Immature natural killer cell (primary cell): ENCODE measurements at regions not wholly inside any gene's neighbourhood (a gene's known extent, or its start where the extent isn't known, plus 50 kb on each side); places are given as distances from the start of the nearest gene placed in this dataset.
"Not testable (repeated sequence)": the region's sequence is repeated elsewhere in the genome, so short reads cannot be mapped to it uniquely, and the experiment has no call there.

Experiments
- DNase-seq, 3 donors: peaks; one replicate each; pipeline ENCODE4 v3.0.0; 2022; ENCODE audit warnings: mixed read lengths in 1 of 3
- H3K27ac Mint-ChIP-seq, 6 donors: one replicate each; pipeline ENCODE4 v1.8.0; 2020; ENCODE audit warnings: mixed read lengths in 6 of 6, mild to moderate bottlenecking in 5 of 6, inconsistent platforms in 4 of 6, moderate library complexity in 3 of 6
- H3K27me3 Mint-ChIP-seq, 3 donors: one replicate each; pipeline ENCODE4 v1.8.0; 2020 to 2021; ENCODE audit warnings: low read depth in 3 of 3, mild to moderate bottlenecking in 3 of 3, mixed read lengths in 3 of 3, moderate library complexity in 3 of 3, inconsistent platforms in 1 of 3
- H3K36me3 Mint-ChIP-seq, 3 donors: one replicate each; pipeline ENCODE4 v1.8.0; 2020; ENCODE audit warnings: mixed read lengths in 3 of 3, inconsistent platforms in 2 of 3, mild to moderate bottlenecking in 2 of 3
- H3K4me1 Mint-ChIP-seq, 2 donors: one replicate each; pipeline ENCODE4 v1.8.0; 2020; ENCODE audit warnings: inconsistent platforms in 2 of 2, mild to moderate bottlenecking in 2 of 2, mixed read lengths in 2 of 2, moderate library complexity in 1 of 2
- H3K4me3 Mint-ChIP-seq, 5 donors: one replicate each; pipeline ENCODE4 v1.8.0; 2020; ENCODE audit warnings: mild to moderate bottlenecking in 5 of 5, mixed read lengths in 5 of 5, inconsistent platforms in 3 of 5, moderate library complexity in 3 of 5
- H3K9me3 Mint-ChIP-seq, 6 donors: one replicate each; pipeline ENCODE4 v1.8.0; 2020; ENCODE audit warnings: mild to moderate bottlenecking in 6 of 6, mixed read lengths in 6 of 6, inconsistent platforms in 4 of 6, moderate library complexity in 3 of 6

DNA sequence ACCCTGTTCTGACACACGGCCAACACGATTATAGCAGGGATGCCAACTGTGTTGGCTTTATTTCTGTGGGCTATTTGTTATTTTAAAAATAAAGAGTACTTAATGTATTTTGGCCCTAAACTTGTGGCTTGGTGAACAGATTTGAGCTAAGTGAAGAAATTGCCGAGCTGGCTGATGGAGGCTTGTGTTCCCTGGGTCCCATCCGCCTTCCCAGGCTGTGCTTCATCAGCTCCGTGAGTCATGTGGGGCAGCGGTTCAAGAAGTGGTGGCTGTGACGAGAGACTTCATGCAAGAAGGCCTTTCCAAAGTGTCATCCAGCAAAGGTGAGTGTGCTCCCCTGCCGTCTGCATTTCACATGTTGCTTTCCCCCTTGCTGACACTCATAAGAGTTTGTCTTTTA lies 73.6 kb upstream of the NCK2 start:
- Mint-ChIP-seq H3K9me3 (peaks cover 2 to 19% (median 5%) of the 10 kb centered on the region in 6 donors), H3K36me3 (peaks cover 0 to 4% (median 0%) of the 10 kb centered on the region in 3 donors), H3K4me3 (no peak overlapping the region), H3K27ac (no peak overlapping the region), H3K27me3 (peaks cover 0 to 7% (median 2%) of the 10 kb centered on the region in 3 donors), H3K4me1 (no peaks in the 10 kb centered on the region)
- DNase-seq = no peak

- no peak overlapping the region for H3K4me3 Mint-ChIP-seq
- peaks cover 0 to 10% (median 2%) of the 10 kb centered on the region in 3 donors for H3K27me3 Mint-ChIP-seq
- no peak overlapping the region for H3K27ac Mint-ChIP-seq
- peaks cover 8 to 35% (median 17%) of the 10 kb centered on the region in 6 donors for H3K9me3 Mint-ChIP-seq
- no peak for DNase-seq
- H3K4me1 Mint-ChIP-seq = no peaks in the 10 kb centered on the region
- H3K36me3 Mint-ChIP-seq = peaks cover 0 to 12% (median 7%) of the 10 kb centered on the region in 3 donors
Measured at GRCh38 chr2:105669384-105669891, 75.3 kb upstream of the NCK2 start.

- H3K27ac Mint-ChIP-seq = no peak overlapping the region
- H3K9me3 Mint-ChIP-seq = peaks cover 8 to 39% (median 19%) of the 10 kb centered on the region in 6 donors
- peaks cover 0 to 12% (median 7%) of the 10 kb centered on the region in 3 donors for H3K36me3 Mint-ChIP-seq
- H3K4me3 Mint-ChIP-seq = no peak overlapping the region
- no peaks in the 10 kb centered on the region for H3K4me1 Mint-ChIP-seq
- DNase-seq = no peak
- peaks cover 5 to 15% (median 10%) of the 10 kb centered on the region in 3 donors for H3K27me3 Mint-ChIP-seq
Measured at GRCh38 chr2:105665480-105665879, 79.2 kb upstream of the NCK2 start.

GRCh38 chr2:105660489-105660888 lies 84.2 kb upstream of the NCK2 start:
- H3K9me3 Mint-ChIP-seq = peaks cover 5 to 14% (median 12%) of the 10 kb centered on the region in 6 donors
- H3K4me1 Mint-ChIP-seq = no peaks in the 10 kb centered on the region
- H3K27ac Mint-ChIP-seq = no peak overlapping the region
- H3K27me3 Mint-ChIP-seq = peaks cover 5 to 15% (median 8%) of the 10 kb centered on the region in 3 donors
- peaks cover 0 to 6% (median 5%) of the 10 kb centered on the region in 3 donors for H3K36me3 Mint-ChIP-seq
- H3K4me3 Mint-ChIP-seq = no peak overlapping the region
- DNase-seq = no peak

DNA sequence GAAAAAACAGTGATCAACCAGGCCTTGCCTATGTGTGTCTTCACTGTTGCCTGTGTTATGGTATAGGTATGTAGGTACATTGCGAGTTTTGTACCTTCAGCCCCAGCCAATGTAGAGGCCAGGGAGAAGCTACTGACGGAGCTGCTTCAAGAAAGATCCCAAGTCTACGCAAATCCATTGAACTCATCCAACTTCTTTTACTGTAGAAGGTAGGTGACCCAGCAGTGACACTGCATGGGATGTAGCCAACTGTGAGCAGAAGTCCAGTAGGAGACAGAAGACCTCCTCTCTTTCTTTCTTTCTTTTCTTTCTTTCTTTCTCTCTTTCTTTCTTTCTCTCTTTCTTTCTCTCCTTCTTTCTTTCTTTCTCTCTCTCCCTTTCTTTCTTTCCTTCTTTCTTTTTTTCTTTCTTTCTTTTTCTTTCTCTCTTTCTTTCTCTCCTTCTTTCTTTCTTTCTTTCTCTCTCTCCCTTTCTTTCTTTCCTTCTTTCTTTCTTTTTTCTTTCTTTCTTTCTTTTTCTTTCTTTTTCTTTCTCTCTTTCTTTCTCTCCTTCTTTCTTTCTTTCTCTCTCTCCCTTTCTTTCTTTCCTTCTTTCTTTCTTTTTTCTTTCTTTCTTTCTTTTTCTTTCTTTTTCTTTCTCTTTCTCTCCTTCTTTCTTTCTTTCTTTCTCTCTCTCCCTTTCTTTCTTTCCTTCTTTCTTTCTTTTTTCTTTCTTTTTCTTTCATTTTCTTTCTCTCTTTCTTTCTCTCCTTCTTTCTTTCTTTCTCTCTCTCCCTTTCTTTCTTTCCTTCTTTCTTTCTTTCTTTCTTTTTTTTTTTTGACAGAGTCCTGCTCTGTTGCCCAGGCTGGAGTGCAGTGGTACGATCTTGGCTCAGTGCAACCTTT lies 88.7 kb upstream of the NCK2 start:
- not testable (repeated sequence) for H3K4me1 Mint-ChIP-seq, DNase-seq, H3K27me3 Mint-ChIP-seq, H3K9me3 Mint-ChIP-seq, H3K36me3 Mint-ChIP-seq, H3K4me3 Mint-ChIP-seq, H3K27ac Mint-ChIP-seq

- Mint-ChIP-seq H3K36me3 (peaks cover 0 to 3% (median 0%) of the 10 kb centered on the region in 3 donors), H3K4me1 (no peaks in the 10 kb centered on the region), H3K27me3 (peaks cover 0 to 2% (median 0%) of the 10 kb centered on the region in 3 donors), H3K9me3 (peaks cover 0 to 2% (median 0%) of the 10 kb centered on the region in 6 donors), H3K27ac (no peak overlapping the region), H3K4me3 (no peak overlapping the region)
- DNase-seq = no peak
Measured at GRCh38 chr2:105655244-105655643, 89.5 kb upstream of the NCK2 start.

DNA sequence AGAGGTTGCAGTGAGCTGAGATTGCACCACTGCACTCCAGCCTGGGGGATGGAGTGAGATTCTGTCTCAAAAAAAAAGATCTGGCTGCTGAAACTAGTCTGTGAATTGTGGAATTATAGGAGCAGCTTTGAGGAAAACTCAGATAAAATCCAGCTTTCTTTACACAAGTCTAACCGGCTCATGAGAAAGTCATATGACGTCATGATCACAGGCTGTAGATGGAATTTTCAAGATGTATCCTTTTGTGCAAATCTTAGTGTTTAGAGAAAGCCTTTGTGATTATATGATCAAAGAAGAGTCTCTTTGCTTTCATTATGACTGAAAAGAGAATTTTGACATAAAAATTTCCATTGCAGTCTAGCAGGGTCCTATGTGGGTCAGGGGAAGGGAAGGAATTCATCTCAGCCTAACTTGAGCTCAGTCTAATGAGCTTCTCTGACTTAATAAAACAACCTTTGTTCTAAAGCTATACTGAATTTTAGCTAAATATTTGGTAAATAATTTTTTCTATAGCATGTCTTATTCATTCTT lies 90.2 kb upstream of the NCK2 start:
- no peak overlapping the region for H3K4me3 Mint-ChIP-seq
- no peak for DNase-seq
- H3K27me3 Mint-ChIP-seq = peaks cover 0 to 2% (median 0%) of the 10 kb centered on the region in 3 donors
- peaks cover 0 to 3% (median 0%) of the 10 kb centered on the region in 3 donors for H3K36me3 Mint-ChIP-seq
- no peaks in the 10 kb centered on the region for H3K4me1 Mint-ChIP-seq
- H3K27ac Mint-ChIP-seq = no peak overlapping the region
- no peaks in the 10 kb centered on the region for H3K9me3 Mint-ChIP-seq

- no peak overlapping the region for H3K27ac Mint-ChIP-seq
- DNase-seq = no peak
- H3K4me3 Mint-ChIP-seq = no peak overlapping the region
- H3K4me1 Mint-ChIP-seq = no peaks in the 10 kb centered on the region
- H3K36me3 Mint-ChIP-seq = peaks cover 0 to 3% (median 0%) of the 10 kb centered on the region in 3 donors
- H3K27me3 Mint-ChIP-seq = peaks cover 0 to 3% (median 2%) of the 10 kb centered on the region in 3 donors
- H3K9me3 Mint-ChIP-seq = peaks cover 0 to 3% (median 0%) of the 10 kb centered on the region in 6 donors
Measured at GRCh38 chr2:105653302-105653701, 91.4 kb upstream of the NCK2 start.

GRCh38 chr2:105652014-105652796 lies 92.5 kb upstream of the NCK2 start:
- no peak for DNase-seq
- no peak overlapping the region for H3K4me3 Mint-ChIP-seq
- H3K36me3 Mint-ChIP-seq = peaks cover 0 to 3% (median 0%) of the 10 kb centered on the region in 3 donors
- H3K4me1 Mint-ChIP-seq = no peaks in the 10 kb centered on the region
- peaks cover 0 to 3% (median 0%) of the 10 kb centered on the region in 6 donors for H3K9me3 Mint-ChIP-seq
- H3K27ac Mint-ChIP-seq = no peak overlapping the region
- peaks cover 0 to 5% (median 4%) of the 10 kb centered on the region in 3 donors for H3K27me3 Mint-ChIP-seq

DNA sequence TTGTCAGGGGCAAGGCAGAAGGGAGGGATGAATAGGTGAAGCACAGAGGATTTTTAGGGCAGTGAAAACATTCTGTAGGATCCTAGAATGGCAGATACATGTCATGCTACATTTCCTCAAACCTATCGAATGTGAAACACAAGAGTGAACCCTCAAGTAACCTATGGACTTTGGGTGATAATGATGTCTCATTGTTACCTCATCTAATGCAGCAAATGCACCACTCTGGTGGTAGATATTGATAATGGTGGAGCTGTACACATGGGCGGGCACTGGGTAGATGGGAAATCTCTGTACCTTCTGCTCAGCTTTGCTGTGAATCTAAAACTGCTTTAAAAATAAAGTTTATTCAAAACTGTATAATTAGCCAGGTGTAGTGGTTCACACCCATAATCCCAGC lies 95.2 kb upstream of the NCK2 start:
- peaks cover 0 to 3% (median 0%) of the 10 kb centered on the region in 6 donors for H3K9me3 Mint-ChIP-seq
- H3K27ac Mint-ChIP-seq = no peak overlapping the region
- peaks cover 0 to 3% (median 0%) of the 10 kb centered on the region in 3 donors for H3K36me3 Mint-ChIP-seq
- no peak for DNase-seq
- H3K27me3 Mint-ChIP-seq = peaks cover 0 to 14% (median 5%) of the 10 kb centered on the region in 3 donors
- H3K4me3 Mint-ChIP-seq = no peak overlapping the region
- H3K4me1 Mint-ChIP-seq = no peaks in the 10 kb centered on the region

- Mint-ChIP-seq H3K4me1 (no peaks in the 10 kb centered on the region), H3K9me3 (peaks cover 0 to 3% (median 0%) of the 10 kb centered on the region in 6 donors), H3K27ac (no peak overlapping the region), H3K27me3 (peaks cover 0 to 14% (median 3%) of the 10 kb centered on the region in 3 donors), H3K36me3 (peaks cover 0 to 3% (median 0%) of the 10 kb centered on the region in 3 donors), H3K4me3 (no peak overlapping the region)
- DNase-seq = no peak
Measured at GRCh38 chr2:105647731-105648130, 97.0 kb upstream of the NCK2 start.

DNA sequence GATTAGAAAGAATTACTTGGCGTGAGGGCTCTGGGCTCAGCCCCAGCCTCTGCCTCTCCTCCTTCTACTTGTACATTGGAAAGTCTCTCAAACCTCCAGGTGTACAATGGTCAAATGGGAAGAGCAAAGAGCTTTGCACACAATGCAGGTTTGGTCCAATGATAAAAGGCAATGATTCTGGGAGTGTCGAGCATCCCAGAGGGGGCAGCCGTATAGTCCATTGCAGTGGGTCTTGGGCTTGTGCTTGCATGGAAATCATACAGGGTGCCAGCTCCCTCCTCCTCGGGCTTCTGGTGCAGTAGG lies 98.0 kb upstream of the NCK2 start:
- Mint-ChIP-seq H3K36me3 (no peaks in the 10 kb centered on the region), H3K27me3 (peaks cover 0 to 14% (median 3%) of the 10 kb centered on the region in 3 donors), H3K4me3 (no peak overlapping the region), H3K4me1 (no peaks in the 10 kb centered on the region), H3K9me3 (peaks cover 0 to 3% (median 0%) of the 10 kb centered on the region in 6 donors), H3K27ac (no peak overlapping the region)
- DNase-seq = no peak

GRCh38 chr2:105645938-105646773 lies 98.6 kb upstream of the NCK2 start:
- peaks cover 2 to 18% (median 3%) of the 10 kb centered on the region in 3 donors for H3K27me3 Mint-ChIP-seq
- no peak overlapping the region for H3K27ac Mint-ChIP-seq
- H3K36me3 Mint-ChIP-seq = no peaks in the 10 kb centered on the region
- H3K4me3 Mint-ChIP-seq = no peak overlapping the region
- no peak for DNase-seq
- H3K4me1 Mint-ChIP-seq = no peaks in the 10 kb centered on the region
- peaks cover 0 to 3% (median 0%) of the 10 kb centered on the region in 6 donors for H3K9me3 Mint-ChIP-seq
